Dermis blood vessel endothelial cell (primary cell): ENCODE measurements at regions not wholly inside any gene's neighbourhood (a gene's known extent, or its start where the extent isn't known, plus 50 kb on each side); places are given as distances from the start of the nearest gene placed in this dataset.
"Not testable (repeated sequence)": the region's sequence is repeated elsewhere in the genome, so short reads cannot be mapped to it uniquely, and the experiment has no call there.

Source experiments
- DNase-seq: peaks from one replicate; pipeline ENCODE4 v3.0.0; 2010

DNA sequence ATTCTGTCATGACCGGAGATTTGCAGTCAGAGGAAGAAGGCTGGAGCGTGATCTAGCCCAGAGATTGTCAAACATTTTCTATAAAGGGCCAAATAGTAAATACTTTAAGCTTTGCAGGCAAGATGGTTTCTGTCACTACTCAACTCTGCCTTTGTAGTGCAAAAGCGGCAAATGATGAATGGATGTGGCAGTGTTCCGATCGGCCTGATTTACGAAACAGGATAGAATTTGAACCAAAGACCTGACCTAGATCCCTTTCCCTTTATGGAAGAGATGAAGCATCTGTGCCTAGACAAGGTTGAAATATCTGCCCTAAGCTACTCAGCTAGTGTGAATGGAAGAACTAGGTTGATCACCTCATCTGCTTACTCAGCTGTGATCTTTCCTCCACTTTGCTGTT is 209.5 kb downstream of the YTHDC2 start:
- DNase-seq, result no peak

DNA sequence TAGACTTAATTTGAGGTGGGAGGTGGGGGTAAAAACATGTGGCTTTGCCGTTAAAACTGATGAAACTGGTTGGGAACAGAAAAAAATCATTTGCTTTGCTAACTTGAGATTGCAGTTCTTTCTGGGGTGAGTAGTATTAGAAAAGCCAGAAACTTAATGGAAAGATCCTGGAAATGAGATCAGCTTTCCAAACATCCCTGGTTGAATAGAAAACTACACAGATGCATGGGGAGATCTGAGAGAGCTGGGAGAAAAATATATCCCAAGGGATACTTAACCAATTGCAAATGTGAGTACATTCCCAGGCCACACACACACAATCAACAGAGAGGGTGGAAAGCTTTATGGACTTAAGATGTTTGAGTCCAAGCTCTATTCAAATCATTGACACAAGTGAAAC is 222.3 kb downstream of the YTHDC2 start:
- DNase-seq, result no peak

DNA sequence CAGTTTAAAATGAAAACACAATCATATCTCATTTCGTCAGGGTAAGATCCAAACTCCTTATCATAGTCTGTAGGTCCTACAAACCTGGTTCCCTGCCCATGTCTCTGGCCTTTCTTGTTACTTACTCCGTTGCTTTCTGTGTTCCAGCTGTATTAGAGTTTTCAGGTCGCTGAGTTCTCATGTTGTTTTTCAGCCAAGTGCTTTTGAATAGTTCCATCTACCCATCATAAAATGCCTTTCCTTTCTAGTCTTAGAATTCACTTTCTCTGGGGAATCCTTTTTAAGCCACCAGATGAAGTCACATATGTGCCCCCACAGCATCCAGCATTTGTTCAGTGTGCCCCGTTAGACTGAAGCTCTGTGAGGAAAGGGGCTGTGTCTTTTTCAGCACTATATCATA is 228.7 kb downstream of the YTHDC2 start:
- no peak for DNase-seq

DNA sequence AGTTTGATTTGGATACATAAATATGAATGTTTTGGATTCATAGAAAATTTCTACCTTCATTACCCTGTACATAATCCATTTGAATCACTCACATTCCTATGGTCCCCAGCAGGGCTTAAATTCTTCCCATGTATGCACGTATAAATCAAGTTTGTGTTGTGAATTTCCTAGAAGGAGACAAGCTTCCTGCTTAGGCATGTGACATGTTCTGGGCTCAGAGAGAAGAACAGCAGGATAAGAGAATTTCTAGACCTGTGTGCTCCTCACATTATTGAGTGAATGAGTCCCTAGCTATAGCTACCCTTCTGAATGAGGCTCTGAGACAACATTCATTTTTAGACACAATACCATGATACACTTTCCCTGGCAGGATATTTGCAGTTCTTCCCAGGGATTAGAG is 229.1 kb downstream of the YTHDC2 start:
- peak; percentile 2 for DNase-seq

DNA sequence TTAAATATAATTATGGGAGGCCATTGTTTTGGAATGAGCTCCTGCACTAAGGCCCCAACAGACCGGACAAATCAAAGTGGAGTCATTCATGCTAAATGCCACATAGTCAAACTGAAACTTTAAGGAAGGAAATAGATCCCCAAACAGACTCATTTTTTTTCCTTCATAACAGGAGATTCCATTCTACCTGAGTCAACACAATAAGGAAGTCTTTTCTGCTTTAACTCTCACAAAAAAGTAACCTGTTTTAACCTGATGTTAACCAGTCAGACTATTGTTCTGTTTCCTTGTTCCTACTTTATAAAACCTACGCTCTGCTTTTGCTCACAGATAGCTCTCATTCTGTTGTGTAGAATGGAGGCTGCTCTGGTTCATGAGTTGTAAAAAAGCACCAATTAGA is 234.9 kb downstream of the YTHDC2 start:
- peak; percentile 60 for DNase-seq

DNA sequence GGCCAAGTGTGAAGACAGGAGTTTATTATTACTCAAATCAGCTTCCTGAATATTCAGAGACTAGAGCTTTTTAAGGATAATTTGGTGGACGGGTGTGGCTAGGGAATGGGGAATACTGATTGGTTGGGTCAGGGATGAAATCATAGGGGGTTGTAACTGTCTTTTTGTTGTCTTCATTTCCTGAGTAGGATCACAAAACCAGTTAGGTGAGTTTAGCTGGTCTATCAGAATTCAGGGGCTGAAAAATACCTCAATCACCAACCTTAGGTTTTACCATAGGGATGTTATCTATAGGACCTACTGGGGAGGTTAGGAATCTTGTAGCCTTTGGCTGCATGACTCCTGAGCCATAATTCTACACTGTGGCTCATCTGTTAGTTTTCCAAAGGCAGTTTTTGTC is 235.8 kb downstream of the YTHDC2 start:
- no peak for DNase-seq

DNA sequence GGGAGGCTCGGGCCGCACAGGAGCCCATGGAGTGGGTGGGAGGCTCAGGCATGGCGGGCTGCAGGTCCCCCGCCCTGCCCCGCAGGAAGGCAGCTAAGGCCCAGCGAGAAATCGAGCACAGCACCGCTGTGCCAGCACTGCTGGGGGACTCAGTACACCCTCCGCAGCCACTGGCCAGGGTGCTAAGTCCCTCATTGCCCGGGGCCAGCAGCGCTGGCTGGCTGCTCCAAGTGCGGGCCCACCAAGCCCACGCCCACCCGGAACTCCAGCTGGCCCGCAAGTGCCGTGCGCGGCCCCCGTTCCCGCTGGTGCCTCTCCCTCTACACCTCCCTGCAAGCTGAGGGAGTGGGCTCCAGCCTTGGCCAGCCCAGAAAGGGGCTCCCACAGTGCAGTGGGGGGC is 239.7 kb downstream of the YTHDC2 start:
- DNase-seq, result not testable (repeated sequence)

DNA sequence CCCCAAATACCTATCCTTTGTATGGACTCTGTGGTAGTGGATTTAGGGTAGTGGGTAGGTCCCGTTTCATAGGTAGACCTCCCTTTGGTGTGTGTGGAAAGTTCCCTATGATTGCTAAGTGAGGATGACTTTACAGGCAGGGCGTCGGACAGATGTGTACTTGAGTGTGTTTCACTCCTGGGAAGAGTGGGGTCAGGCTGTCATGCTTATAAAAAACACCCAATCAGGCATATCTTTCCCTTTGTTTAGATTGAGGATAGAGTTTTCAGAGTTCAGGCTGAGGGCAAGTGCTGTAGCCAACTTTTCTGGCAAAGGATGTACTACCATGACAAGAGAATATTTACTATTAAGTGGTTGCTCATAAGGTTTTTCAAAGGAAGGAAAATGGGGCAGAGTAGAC is 242.0 kb downstream of the YTHDC2 start:
- no peak for DNase-seq

DNA sequence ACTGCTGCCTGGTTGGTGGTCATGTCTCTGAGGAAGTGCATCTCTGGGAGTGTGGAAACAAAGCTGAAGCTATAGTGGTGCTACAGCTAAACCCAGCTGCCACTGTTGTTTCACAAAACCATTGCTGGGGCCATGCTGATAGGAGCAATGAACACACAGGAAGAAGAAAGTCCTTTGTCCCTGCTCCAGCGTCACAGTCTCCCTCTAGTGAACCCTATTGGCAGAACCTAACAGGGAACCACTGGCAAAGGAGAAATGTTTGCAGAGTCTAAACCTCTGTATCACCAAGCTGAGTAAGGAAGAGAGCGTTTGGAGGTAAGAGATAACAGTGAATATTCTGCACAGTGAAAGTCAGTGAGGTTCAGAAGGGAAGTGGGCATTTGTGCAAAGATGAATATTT is 244.0 kb downstream of the YTHDC2 start:
- DNase-seq, result no peak

DNA sequence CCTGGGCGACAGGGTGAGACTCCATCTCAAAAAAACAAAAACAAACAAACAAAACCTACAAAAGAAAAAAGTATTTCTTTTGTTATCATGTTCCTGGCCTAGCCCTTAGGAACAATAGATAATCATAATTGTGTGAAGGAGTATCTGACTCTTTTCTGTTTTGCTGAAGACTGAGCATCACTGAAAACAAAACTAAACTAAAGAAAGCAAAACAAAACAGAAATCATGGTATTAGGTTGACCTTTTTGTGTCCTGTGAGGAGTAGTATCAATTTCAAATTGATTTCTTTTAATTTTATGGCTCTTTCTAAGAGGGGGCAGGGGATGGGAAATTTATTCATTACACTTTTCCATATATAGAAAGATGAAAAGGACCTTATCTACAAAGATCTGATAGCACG is 246.0 kb downstream of the YTHDC2 start:
- no peak for DNase-seq

DNA sequence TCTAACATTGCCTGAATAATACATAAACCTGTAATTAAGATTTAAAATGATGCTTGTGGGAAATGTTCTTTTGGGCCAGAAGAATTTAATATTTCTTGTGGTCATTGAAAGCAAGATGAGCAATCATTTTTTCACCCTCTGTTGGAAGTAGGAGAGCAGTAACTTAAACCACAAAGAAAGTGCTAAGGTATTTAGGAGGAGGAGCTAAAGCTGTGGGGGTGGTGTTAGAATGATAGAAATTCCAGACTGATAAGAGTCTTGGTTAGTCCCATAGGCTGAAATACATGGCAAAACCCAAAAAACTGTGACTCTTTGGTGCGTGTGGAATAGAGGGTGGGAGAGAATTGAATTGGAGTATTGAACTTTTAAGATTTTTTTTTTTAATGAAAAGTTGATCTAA is 247.0 kb downstream of the YTHDC2 start:
- DNase-seq, result no peak

DNA sequence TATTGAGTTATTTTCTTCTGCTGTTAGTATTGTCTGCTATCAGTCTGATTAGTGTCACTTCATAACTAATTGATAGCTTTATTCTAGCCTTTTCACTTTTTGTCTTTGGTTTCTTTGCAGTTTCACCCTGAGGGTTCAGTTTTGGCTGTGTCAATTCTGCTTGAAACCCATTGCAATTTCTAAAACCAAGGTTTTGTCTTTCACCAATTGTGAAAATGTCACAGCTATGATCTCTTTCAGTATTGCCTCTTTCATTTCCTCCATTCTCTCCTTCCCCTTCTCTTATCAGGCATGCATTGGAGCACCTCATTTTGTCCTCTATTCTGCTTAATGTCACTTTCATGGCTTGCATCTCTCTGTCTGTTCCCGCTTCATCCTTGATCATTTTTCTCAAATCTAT is 248.1 kb downstream of the YTHDC2 start:
- DNase-seq, result no peak

DNA sequence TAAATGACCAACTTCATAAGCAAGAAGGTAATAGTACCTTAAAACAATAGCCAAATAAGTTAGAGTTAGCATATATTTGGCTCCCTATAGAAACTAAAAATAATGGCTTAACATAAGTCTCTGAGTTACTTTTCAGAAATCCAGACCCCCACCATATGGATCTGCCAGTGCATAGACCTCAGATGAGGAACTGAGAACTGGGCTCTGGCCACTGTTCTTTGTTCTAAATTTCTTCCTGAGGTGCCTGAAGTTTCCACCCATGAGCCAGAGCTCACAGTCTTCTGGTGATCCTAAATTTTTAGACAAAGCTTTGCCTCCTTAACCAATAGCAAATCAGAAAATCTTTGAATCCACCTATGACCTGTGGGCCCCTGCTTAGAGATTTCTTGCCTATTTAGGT is 250.9 kb downstream of the YTHDC2 start:
- DNase-seq, result no peak

DNA sequence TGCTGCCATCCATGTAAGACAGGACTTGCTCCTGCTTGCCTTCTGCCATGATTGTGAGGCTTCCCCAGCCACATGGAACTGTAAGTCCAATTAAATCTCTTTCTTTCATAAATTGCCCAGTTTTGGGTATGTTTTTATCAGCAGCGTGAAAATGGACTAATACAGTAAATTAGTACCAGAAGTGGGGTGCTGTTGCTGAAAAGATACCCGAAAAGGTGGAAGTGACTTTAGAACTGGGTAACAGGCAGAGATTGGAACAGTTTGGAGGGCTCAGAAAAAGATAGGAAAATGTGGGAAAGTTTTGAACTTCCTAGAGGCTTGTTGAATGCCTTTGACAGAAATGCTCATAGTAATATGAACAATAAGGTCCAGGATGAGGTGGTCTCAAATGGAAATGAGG is 253.3 kb downstream of the YTHDC2 start:
- not testable (repeated sequence) for DNase-seq

DNA sequence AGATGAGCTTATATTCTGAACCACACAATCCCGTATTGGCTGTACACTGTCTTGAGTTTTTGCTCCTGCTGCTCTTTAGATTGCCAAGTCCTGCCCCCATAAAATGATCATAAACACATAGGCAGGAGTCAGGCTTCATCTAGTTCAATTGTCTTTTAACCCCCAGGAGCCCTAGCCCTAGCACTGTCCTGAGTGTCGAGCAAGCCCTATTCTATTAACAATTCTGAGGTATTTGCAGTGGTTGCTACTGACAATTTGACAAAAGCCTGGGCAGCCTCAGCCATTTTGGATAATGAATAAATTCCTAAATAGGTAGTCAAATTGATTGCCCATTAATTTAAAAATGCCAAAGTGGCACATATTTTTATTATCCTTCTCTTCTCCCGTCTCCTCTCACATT is 257.2 kb downstream of the YTHDC2 start:
- DNase-seq, result no peak

DNA sequence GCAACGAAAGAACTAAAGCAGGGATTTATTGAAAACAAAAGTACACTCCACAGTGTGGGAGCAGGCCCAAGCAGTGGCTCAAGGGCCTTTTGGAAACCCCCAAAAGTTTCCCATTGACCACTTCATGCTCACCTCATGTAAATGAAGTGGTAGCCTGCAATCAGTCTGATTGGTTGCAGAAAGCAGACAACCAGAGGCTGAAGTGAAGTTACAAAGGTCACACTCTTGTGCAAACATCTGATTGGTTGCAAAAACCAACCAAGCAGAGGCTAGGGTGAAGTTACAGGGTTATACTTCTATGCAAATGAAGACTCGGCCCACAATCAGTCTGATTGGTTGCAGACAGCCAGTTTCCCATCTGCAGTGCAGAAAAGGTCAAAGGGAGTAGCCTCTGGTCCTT is 258.0 kb downstream of the YTHDC2 start:
- no peak for DNase-seq

DNA sequence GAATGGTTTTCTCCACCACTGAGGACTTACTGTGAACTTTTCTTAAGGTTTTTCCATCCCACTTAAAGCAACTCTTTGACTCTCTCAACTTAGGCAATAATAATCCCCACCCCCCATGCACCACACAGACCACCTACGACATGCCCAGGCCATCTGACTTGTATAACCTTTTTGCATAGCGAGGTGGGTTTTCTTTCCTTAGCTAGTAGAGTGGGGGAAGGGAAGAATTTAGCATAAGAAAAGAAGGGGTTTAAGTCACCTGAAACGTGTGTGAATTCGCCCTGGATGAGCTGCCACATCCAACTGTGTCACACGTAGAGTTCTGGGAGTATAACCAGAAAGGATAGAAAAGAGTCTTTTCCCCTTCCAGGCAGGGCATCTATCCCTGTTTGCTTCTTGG is 262.7 kb downstream of the YTHDC2 start:
- no peak for DNase-seq

DNA sequence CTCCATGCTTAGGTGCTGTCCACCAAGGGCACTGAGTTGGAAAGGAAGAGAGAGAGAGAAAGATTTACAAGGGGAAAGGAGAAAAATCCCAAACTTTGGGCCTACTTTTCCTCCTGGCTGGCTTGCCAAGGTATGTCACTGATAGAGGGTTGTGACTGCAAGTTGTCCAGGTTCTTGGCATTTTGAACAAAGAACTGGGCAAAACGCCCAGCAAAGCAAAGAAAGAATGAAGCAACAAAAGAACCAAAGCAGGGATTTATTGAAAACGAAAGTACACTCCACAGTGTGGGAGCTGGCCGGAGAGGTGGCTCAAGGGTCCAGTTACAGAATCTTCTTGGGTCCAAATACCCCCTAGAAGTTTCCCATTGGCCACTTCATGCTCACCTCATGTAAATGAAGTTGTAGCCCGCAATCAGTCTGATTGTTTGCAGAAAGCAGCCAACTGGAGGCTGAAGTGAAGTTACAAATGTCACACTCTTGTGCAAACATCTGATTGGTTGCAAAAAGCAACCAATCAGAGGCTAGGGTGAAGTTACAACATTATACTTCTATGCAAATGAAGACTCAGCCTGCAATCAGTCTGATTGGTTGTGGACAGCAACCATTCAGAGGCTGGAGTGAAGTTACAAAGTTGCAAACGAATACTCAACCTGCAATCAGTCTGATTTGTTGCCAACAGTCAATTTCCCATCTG is 263.5 kb downstream of the YTHDC2 start:
- peak; percentile 9 for DNase-seq

DNA sequence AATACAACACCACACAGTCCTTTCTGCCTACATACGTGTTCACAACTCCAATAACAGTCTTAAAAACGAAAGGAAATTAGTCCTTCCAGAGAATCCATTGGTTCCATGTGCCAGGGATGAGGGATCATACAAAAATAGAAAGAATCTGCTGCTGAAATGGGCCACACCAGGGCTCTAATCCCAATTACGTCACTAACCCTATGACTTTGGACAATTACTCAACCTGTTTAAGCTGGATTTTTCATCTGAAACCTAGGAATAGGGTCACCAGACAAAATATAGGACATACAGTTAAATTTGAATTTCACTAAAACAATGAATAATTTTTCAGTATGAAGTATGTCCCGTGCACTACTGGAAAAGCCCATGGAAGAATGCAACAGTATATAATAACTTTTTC is 264.7 kb downstream of the YTHDC2 start:
- no peak for DNase-seq

DNA sequence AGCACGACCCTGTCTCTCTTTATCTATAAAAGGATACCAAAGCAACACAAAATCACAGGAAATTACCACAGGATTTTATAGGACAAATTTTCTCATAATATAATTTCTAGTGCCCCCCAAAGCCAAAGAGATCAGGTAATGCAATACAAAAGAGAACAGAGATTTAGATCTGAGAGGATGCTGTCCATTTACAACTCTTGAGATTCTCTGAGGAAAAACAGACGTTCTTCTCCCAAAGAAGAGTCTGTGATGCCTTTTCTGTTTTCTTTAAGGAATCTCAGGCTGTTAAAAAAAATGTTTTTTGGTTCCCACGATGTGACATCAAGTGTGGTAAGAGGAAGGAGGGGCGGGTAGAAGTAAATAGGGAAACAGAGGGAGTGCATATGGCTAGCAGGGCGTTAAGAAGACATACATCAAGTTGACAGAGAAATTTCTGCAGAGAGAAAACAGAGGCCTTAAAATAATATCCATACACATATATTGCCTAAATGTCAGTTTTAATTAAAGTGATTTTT is 274.7 kb downstream of the YTHDC2 start:
- no peak for DNase-seq

DNA sequence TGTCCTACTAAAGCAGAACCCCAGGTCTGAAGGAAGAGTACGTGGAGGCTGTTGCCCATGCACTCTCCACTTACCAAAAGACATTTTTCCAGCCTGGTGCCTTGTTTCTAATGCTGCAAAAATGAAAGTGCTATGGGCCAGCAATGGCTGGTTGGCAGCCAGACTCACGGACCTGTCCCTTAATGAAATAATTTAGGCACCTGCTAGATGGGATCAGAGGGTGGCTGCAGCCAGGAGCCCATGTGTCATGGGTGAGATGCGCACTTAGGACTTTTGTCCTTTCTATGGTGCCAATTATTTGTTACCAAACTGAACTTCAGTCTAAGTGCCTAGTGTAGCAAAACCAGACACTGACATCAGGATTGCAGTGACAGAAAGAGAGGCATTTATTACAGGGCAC is 276.3 kb downstream of the YTHDC2 start:
- DNase-seq, result no peak

DNA sequence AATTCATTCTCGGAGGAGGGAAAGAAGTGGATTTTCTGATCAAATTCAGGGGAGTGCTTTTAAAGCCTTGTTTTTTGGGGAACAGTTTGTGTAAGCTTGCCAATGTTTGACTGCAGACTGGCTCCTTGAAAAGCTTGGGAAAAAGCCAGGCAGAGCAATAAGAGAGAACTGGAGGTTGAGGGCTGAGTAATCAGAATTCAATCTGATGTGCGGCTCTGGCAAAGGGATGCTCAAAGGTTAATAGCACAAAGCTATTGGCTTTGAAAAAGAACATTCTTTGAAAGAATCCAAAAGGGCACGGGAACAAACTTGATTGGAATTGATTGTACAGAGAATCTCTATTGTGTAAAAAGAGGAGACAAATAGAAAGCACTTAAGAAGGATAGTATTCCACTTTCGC is 279.3 kb downstream of the YTHDC2 start:
- DNase-seq, result no peak

DNA sequence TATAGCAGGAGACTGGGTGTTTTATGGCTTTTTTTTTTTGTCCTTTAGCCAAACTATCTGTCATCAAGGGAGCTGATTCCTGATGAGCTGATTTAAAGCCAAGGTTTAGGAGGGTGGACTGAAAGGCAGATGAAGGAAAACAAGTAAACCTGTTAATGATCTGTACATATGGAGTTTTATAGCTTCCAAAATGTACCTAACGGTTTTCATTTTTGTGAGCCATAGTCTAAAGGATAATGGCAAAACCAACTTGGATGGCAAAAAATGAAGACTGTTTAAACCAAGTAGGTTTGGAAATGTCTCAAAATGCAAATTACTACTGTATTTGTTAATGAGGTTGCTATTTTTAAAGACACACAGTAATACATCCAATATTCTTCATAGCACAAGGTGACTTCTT is 281.5 kb downstream of the YTHDC2 start:
- no peak for DNase-seq

DNA sequence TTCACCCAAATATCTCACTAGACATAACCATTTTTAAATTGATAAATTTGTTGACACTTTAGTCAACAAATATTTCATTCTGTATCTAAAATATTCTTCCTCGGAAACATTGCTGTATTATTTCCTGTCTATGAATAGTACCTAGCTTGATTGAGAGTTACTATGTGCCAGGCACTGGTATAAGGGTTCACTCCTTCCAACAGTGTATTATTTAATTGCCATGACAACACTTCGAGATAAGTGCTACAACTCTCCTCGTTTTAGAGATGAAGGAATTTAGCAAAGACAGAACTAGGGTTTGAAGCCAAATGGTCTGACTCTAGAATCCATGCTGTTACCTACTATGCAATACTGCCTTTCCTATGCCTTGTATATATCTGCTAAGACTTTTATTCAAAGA is 287.2 kb downstream of the YTHDC2 start:
- DNase-seq, result no peak

DNA sequence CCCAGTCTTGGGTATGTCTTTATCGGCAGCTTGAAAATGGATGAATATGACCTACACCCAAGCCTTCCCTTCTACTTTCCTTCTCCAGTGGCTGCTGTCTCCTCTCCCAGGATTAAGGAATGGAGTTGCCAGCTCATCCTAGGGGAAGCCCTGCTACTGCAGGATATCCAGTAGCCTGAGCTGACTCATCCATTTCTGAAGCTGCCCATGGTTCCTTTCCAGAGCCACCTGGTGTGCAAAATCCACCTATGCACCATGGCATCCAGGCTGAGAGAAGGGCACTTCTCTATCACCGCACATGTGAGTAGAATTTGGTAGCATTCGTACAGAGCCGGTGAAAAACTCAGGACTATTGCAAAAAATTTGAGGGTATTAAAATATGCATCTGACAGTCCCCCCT is 290.8 kb downstream of the YTHDC2 start:
- DNase-seq, result no peak
